ENCODE measurements at regions not wholly inside any gene's neighbourhood (a gene's known extent, or its start where the extent isn't known, plus 50 kb on each side); places are given as distances from the start of the nearest gene placed in this dataset.
"Not testable (repeated sequence)": the region's sequence is repeated elsewhere in the genome, so short reads cannot be mapped to it uniquely, and the experiment has no call there.

DNA sequence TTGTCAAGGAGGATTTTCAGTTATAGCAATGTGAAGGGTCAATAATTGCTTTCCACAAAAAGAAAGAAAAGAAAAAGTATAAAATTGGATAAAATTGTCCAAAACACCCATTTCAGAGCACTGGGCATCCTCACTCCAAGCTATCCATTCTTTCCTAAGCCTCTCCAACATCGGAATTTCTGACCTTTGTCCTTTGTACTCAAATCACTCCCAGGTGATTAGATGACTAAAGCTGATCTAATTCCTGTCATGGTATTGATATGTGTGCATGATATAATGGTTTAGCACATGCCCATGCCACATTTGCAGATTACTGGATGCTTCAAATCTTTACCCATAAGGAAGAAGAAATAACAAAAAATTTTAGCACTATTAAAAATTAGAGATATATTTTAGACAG, 152.3 kb downstream of the CENPC start:
- H3K27ac ChIP-seq = no peak overlapping the region
- TF ChIP-seq, protein P1, sequence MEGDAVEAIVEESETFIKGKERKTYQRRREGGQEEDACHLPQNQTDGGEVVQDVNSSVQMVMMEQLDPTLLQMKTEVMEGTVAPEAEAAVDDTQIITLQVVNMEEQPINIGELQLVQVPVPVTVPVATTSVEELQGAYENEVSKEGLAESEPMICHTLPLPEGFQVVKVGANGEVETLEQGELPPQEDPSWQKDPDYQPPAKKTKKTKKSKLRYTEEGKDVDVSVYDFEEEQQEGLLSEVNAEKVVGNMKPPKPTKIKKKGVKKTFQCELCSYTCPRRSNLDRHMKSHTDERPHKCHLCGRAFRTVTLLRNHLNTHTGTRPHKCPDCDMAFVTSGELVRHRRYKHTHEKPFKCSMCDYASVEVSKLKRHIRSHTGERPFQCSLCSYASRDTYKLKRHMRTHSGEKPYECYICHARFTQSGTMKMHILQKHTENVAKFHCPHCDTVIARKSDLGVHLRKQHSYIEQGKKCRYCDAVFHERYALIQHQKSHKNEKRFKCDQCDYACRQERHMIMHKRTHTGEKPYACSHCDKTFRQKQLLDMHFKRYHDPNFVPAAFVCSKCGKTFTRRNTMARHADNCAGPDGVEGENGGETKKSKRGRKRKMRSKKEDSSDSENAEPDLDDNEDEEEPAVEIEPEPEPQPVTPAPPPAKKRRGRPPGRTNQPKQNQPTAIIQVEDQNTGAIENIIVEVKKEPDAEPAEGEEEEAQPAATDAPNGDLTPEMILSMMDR (conservative IDR thresholded peaks at IDR 0.05) = no peak

DNA sequence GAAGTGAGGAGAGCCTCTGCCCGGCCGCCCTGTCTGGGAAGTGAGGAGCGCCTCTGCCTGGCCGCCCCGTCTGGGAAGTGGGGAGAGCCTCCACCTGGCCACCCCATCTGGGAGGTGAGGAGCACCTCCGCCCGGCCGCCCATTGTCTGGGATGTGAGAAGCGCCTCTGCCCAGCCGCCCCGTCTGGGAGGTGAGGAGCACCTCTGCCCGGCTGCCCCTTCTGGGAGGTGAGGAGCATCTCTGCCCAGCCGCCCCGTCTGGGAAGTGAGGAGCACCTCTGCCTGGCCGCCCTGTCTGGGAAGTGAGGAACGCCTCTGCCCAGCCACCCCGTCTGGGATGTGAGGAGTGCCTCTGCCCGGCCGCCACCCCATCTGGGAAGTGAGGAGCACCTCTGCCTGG, 163.9 kb downstream of the CENPC start:
- not testable (repeated sequence) for H3K27ac ChIP-seq

DNA sequence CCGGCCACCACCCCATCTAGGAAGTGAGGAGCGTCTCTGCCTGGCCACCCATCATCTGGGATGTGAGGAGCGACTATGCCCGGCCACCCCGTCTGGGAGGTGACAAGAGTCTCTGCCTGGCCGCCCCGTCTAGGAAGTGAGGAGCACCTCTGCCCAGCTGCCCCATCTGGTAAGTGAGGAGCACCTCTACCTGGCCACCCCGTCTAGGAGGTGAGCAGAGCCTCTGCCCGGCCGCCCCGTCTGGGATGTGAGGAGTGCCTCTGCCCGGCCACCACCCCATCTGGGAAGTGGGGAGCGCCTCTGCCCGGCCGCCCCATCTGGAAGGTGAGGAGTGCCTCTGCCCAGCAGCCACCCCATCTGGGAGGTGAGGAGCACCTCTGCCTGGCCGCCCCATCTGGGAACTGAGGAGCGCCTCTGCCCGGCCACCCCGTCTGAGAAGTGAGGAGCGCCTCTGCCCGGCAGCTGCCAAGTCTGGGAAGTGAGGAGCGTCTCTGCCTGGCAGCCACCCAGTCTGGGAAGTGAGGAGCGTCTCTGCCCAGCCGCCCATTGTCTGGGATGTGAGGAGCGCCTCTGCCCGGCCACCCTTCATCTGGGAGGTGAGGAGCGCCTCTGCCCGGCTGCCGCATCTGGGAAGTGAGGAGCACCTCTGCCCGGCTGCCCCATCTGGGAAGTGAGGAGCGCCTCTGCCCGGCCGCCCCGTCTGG, 164.4 kb downstream of the CENPC start:
- H3K27ac ChIP-seq = not testable (repeated sequence)

DNA sequence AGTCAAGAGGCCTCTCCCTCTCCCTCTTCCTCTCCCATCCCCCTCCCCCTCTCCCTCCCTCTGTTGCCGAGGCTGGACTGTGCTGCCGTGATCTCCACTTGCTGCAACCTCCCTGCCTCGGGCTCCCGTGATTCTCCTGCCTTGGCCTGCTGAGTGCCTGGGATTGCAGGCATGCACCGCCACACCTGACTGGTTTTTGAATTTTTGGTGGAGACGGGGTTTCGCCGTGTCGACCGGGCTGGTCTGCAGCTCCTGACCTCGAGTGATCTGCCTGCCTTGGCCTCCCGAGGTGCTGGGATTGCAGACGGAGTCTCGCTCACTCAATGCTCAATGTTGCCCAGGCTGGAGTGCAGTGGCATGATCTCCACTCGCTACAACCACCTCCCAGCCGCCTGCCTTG, 165.1 kb downstream of the CENPC start:
- H3K27ac ChIP-seq = no peak overlapping the region
- TF ChIP-seq, protein P1 (conservative IDR thresholded peaks at IDR 0.05) = no peak

DNA sequence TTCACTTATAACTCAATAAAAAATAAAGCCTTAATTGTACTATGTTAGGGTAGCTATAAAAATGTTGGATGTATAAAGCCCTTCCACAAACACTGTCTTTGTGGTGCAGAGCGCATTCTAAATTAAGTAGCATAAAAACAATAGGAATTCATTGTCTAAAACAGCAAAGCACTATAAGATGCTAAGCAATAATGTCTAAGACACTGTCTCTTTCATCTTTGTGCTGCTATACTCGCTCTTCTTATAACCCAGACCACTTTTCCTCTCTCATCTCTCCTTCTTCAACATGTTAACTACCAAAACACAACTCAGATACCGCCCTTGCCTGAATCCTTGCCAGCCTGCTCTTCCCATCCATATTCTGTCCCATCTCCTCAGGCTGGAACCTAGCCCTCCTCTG, 170.0 kb downstream of the CENPC start:
- H3K27ac ChIP-seq = no peak overlapping the region
- TF ChIP-seq, protein P1 (conservative IDR thresholded peaks at IDR 0.05) = no peak

DNA sequence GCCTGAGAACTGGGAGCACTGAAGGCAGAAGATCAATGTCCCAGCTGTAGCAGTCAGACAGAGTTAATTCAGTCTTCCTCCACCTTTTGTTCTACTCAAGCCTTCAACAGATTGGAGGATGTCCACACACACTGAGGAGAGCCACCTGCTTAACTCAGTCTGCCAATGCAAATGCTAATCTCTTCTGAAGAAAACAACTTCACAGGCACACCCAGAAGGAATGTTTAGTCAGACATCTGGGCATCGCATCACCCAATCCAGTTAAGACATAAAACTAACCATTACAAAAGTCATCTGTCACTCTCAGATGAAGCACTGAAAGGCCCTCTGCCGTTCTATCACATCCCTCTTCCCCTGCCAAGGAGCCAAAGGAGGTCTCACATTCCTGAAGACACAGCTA, 173.7 kb downstream of the CENPC start:
- no peak overlapping the region for H3K27ac ChIP-seq
- TF ChIP-seq, protein P1 (conservative IDR thresholded peaks at IDR 0.05) = no peak

DNA sequence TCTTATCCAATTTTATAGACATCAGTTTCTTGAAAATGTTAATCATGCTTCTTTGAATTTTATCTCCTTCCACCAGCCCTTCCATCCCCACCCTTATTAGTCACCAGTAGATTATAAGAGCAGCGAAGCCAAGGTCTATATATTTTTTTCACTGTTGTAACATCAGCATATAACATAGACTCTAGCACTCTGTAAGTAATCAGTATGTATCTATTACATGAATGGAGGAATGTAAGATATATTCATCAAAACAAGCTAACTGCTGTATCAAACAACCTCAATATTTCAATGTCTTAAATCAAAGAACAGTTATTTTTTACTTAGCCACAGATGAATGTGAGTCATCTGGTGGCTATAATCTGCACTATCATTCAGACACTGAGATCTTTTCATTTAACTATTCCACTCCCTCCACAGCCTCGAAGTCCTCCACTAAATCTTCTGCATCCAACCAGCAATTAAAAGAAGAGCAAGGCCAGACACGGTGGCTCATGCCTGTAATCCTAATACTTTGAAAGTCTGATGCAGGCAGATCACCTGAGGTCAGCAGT, 178.9 kb downstream of the CENPC start:
- TF ChIP-seq, protein P1 (conservative IDR thresholded peaks at IDR 0.05) = no peak
- no peak overlapping the region for H3K27ac ChIP-seq

DNA sequence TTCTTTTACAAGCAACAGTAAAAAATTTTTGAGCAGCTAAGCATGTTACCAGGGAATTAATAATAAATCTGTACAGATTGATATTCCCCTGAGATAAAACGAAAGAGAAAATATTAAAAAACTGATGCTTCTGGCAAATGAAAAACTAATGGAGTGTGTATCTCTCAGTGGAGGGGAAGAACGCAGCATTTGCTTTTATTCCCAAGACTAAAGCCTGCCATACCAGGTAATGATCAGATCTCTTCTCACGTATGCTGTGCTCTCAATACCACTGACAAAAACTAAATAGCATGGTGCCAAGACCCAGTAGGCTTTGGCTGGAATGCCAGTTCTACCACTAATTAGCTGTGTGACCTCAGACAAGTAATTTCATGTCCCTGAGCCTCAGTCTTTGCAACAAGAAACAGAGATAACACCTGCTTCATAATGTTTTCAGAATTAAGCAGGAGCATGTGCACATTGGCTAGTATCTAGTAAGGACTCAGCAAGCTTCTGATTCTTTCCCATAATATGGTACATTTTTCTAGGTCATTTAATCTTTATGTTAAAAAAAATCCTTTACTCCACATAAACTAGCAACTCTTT, 179.6 kb downstream of the CENPC start:
- TF ChIP-seq, protein P1 (conservative IDR thresholded peaks at IDR 0.05) = no peak
- peak overlapping the region; percentile 4; the same call in 1 of the 2 replicates for H3K27ac ChIP-seq
